DND-41 (cell line): ENCODE measurements at regions not wholly inside any gene's neighbourhood (a gene's known extent, or its start where the extent isn't known, plus 50 kb on each side); places are given as distances from the start of the nearest gene placed in this dataset.

Experiments used
- ATAC-seq: fragments of 200-7000 bp; cut with Tn5 transposase; 3 replicates; pipeline ENCODE4 v1.9.1; 2021; ENCODE audit warnings: low read depth; ENCODE audit not compliant: insufficient read depth
- DNase-seq: peaks from one replicate; pipeline ENCODE4 v3.0.0-alpha.2; 2020
- H2AFZ ChIP-seq: 2 replicates; pipeline ENCODE4 v1.6.0; 2012; ENCODE audit warnings: low read depth, low read length
- H3K27ac ChIP-seq: 2 replicates; pipeline ENCODE4 v1.5.1; 2012; ENCODE audit warnings: low read length, inconsistent platforms
- H3K27me3 ChIP-seq: fragments of 200-600 bp; sonication (generic); 2 replicates; pipeline ENCODE4 v1.6.0; 2012; ENCODE audit warnings: low read length, mild to moderate bottlenecking, inconsistent platforms; ENCODE audit not compliant: insufficient read depth, poor library complexity
- H3K36me3 ChIP-seq: 2 replicates; pipeline ENCODE4 v1.5.1; 2012; ENCODE audit warnings: low read length, inconsistent platforms; ENCODE audit not compliant: insufficient read depth
- H3K4me1 ChIP-seq: 2 replicates; pipeline ENCODE4 v1.5.1; 2012; ENCODE audit warnings: mild to moderate bottlenecking, low read length; ENCODE audit not compliant: insufficient read depth
- H3K4me2 ChIP-seq: 2 replicates; pipeline ENCODE4 v1.6.0; 2012; ENCODE audit warnings: mild to moderate bottlenecking, moderate library complexity, low read length, inconsistent platforms; ENCODE audit not compliant: insufficient read depth
- H3K4me3 ChIP-seq, 2 experiments: fragments of 200-600 bp in 1 of 2; shearing (Covaris generic) in 1 of 2; 2 replicates each; pipeline ENCODE4 v1.5.1; 2012 to 2016; ENCODE audit warnings: inconsistent platforms in 2 of 2, low read length in 2 of 2, mild to moderate bottlenecking in 2 of 2, low read depth in 1 of 2, moderate library complexity in 1 of 2
- H3K79me2 ChIP-seq: 2 replicates; pipeline ENCODE4 v1.6.0; 2012; ENCODE audit warnings: low read length, inconsistent platforms; ENCODE audit not compliant: insufficient read depth
- H3K9ac ChIP-seq: 2 replicates; pipeline ENCODE4 v1.6.0; 2012; ENCODE audit warnings: low read depth, mild to moderate bottlenecking, inconsistent platforms, low read length, moderate library complexity
- H3K9me3 ChIP-seq: 2 replicates; pipeline ENCODE4 v1.5.1; 2012; ENCODE audit warnings: low read length, moderate library complexity, mild to moderate bottlenecking, inconsistent platforms; ENCODE audit not compliant: insufficient read depth, severe bottlenecking
- H4K20me1 ChIP-seq: 2 replicates; pipeline ENCODE4 v1.6.0; 2012; ENCODE audit warnings: low read length; ENCODE audit not compliant: insufficient read depth
- EZH2 ChIP-seq: IDR thresholded peaks from 3 replicates; pipeline ENCODE4 v1.6.1; 2012; ENCODE audit warnings: borderline replicate concordance, low read depth, mild to moderate bottlenecking, moderate library complexity, low read length, inconsistent platforms; ENCODE audit not compliant: severe bottlenecking
- TF ChIP-seq, protein P1 (sequence below): IDR thresholded peaks from 2 replicates; pipeline ENCODE4 v1.5.1; 2012; ENCODE audit warnings: borderline replicate concordance, low read length, moderate library complexity, mild to moderate bottlenecking; ENCODE audit not compliant: poor library complexity, severe bottlenecking; ENCODE audit errors: extremely low read depth

DNA sequence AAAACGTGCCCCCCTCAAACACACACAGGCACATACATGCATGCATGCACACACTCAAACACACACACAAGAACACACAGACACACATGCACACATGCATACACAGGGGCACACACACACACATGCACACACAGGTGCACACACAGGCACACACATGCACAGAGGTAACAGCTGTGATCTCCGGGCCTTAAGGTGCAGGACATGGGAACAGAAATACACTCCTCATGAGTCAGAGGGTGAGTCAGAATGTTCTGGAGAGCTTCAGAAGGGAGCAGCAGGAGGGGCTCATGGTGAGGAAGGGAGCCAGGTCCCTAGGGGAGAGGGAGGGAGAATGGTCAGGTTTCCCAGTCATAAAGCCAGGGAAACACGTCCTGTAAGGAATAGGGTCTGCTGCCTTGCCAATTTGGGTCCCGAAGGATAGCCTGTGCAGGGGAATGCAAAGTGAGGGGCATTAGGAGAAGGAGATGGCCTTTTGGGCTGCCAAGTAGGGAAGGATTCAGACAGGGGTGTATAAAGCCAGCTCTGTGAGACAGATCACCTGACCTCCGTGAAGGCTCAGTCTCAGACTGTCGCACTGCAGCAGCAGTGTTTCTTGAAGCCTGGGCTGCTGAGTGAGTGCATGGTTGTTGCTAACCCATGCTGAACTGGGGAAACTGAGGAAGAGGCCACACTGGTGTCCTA lies 123.9 kb downstream of the MAFB start:
- TF ChIP-seq, protein P1, sequence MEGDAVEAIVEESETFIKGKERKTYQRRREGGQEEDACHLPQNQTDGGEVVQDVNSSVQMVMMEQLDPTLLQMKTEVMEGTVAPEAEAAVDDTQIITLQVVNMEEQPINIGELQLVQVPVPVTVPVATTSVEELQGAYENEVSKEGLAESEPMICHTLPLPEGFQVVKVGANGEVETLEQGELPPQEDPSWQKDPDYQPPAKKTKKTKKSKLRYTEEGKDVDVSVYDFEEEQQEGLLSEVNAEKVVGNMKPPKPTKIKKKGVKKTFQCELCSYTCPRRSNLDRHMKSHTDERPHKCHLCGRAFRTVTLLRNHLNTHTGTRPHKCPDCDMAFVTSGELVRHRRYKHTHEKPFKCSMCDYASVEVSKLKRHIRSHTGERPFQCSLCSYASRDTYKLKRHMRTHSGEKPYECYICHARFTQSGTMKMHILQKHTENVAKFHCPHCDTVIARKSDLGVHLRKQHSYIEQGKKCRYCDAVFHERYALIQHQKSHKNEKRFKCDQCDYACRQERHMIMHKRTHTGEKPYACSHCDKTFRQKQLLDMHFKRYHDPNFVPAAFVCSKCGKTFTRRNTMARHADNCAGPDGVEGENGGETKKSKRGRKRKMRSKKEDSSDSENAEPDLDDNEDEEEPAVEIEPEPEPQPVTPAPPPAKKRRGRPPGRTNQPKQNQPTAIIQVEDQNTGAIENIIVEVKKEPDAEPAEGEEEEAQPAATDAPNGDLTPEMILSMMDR: no peak
- TF ChIP-seq EZH2: no peak
- no peaks in the 10 kb centered on the region for H3K9me3 ChIP-seq
- no peak overlapping the region for H3K4me3 ChIP-seq
- no peaks in the 10 kb centered on the region for H3K36me3 ChIP-seq
- no peak overlapping the region for H3K27ac ChIP-seq
- no peaks in the 10 kb centered on the region for H3K79me2 ChIP-seq
- peaks cover 3% of the 10 kb centered on the region for H3K27me3 ChIP-seq
- H2AFZ ChIP-seq: no peak overlapping the region
- H3K4me1 ChIP-seq: no peaks in the 10 kb centered on the region
- no peak overlapping the region for H3K9ac ChIP-seq
- ATAC-seq (no peak), DNase-seq (no peak)
- no peaks in the 10 kb centered on the region for H4K20me1 ChIP-seq
- no peak overlapping the region for H3K4me2 ChIP-seq

DNA sequence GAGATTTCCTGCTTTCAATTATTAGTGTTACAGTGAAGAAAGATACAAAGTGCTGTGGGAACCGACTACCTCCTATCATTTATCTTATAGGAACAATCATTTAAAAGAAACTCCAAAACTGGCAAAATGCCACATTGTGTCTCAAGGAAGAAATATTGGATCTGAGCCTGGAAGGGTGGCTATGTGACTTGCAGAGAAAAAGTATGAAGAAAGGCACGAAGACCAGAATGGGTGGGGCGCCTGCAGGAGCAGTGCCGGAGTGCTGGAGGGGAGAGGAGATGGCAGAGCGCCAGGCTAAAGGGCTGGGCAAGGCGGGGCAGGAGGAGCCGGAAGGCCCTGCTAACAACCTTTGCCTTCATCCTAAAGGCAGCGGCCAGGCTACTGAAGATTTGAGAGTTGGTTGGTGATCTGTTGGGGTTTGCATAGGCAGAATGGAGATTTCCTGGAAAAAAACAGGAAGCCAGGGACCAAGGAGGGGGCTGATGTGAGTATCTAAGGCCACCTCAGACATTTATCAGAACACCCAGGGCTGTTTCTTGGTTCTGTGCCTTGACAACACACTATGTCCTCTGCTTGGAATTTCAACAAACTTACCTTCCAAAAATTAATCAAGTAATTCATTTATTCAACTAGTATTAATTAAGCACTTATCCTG lies 125.6 kb downstream of the MAFB start:
- Histone ChIP-seq H3K4me1 (no peaks in the 10 kb centered on the region), H3K79me2 (no peaks in the 10 kb centered on the region), H3K9ac (no peak overlapping the region), H3K27ac (no peak overlapping the region), H2AFZ (no peak overlapping the region), H3K4me3 (no peak overlapping the region), H4K20me1 (no peaks in the 10 kb centered on the region), H3K36me3 (no peaks in the 10 kb centered on the region), H3K4me2 (no peak overlapping the region), H3K9me3 (no peaks in the 10 kb centered on the region), H3K27me3 (peaks cover 13% of the 10 kb centered on the region)
- DNase-seq: no peak
- no peak for ATAC-seq
- TF ChIP-seq EZH2: no peak
- TF ChIP-seq, protein P1: no peak

DNA sequence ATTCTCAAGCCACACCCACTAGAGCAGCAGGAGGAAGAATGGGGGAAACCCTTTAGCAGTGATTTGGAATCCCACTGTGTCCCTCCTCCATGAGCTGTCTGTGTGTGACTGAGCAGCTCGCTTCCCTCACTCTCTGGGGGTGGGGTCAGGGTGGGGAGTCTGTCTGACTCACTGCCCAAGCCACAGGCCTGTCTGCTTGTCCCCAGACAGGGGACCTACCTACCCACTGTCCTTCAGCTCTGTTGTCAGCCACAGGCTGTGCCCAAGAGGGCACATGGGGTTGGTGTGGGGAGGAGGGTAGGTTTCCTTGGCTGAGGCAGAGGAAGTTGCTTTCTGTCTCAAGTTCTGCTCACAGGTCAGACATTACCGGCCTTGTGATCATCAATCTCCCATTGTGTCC lies 127.0 kb downstream of the MAFB start:
- Histone ChIP-seq H3K9ac (no peak overlapping the region), H3K79me2 (no peaks in the 10 kb centered on the region), H3K27ac (no peak overlapping the region), H3K9me3 (no peaks in the 10 kb centered on the region), H3K4me1 (no peaks in the 10 kb centered on the region), H4K20me1 (no peaks in the 10 kb centered on the region), H3K4me2 (no peak overlapping the region), H3K36me3 (no peaks in the 10 kb centered on the region), H2AFZ (no peak overlapping the region), H3K4me3 (no peak overlapping the region), H3K27me3 (peaks cover 13% of the 10 kb centered on the region)
- no peak for TF ChIP-seq EZH2
- TF ChIP-seq, protein P1: no peak
- DNase-seq: no peak
- ATAC-seq: no peak
